Heart left ventricle (tissue), 16 donors: ENCODE measurements at regions not wholly inside any gene's neighbourhood (a gene's known extent, or its start where the extent isn't known, plus 50 kb on each side); places are given as distances from the start of the nearest gene placed in this dataset.

Source experiments
- ATAC-seq, 4 donors: fragments of 200-7000 bp; cut with Tn5 transposase; one replicate each; pipeline ENCODE4 v1.9.1; 2020 to 2022; ENCODE audit warnings: moderate library complexity in 4 of 4, mild to moderate bottlenecking in 3 of 4, moderate number of reproducible peaks in 1 of 4
- DNase-seq, 5 donors: peaks; one replicate each; pipeline ENCODE4 v3.0.0-alpha.2; 2020
- H3K27ac ChIP-seq, 12 donors: fragments of 200-600 bp; sonication (generic) in 4 of 12; one replicate each; pipeline versions ENCODE4 v1.5.0 to v1.8.0; 2016 to 2022; ENCODE audit warnings: mild to moderate bottlenecking in 2 of 12
- H3K27me3 ChIP-seq, 9 donors: fragments of 200-600 bp; sonication (generic) in 2 of 9; one replicate each; pipeline versions ENCODE4 v1.5.1 to v1.8.0; 2016 to 2022; ENCODE audit warnings: mild to moderate bottlenecking in 3 of 9
- H3K36me3 ChIP-seq, 9 donors: fragments of 200-600 bp; sonication (generic) in 2 of 9; one replicate each; pipeline versions ENCODE4 v1.5.0 to v1.8.0; 2018 to 2022; ENCODE audit warnings: mild to moderate bottlenecking in 2 of 9
- H3K4me1 ChIP-seq, 12 donors: fragments of 200-600 bp; sonication (generic) in 4 of 12; one replicate each; pipeline versions ENCODE4 v1.5.0 to v1.8.0; 2016 to 2022; ENCODE audit warnings: mild to moderate bottlenecking in 3 of 12
- H3K4me3 ChIP-seq, 12 donors: fragments of 200-600 bp; sonication (generic) in 4 of 12; one replicate each; pipeline versions ENCODE4 v1.5.0 to v1.8.0; 2017 to 2022; ENCODE audit warnings: mild to moderate bottlenecking in 9 of 12, moderate library complexity in 4 of 12
- H3K9me3 ChIP-seq, 12 donors: fragments of 200-600 bp; sonication (generic) in 4 of 12; one replicate each; pipeline versions ENCODE4 v1.5.0 to v1.8.0; 2016 to 2022; ENCODE audit warnings: mild to moderate bottlenecking in 1 of 12
- POLR2A ChIP-seq, 2 donors: fragments of 450-650 bp; IDR thresholded peaks; one replicate each; pipeline ENCODE4 v1.6.1; 2017; ENCODE audit warnings: antibody characterized with exemption in 2 of 2, mild to moderate bottlenecking in 2 of 2, moderate library complexity in 2 of 2
- WGBS, 4 donors: extraction: QIAGEN DNeasy Blood & Tissue Kit in 2 of 4; methylation state at CpG; one replicate each; pipeline versions ENCODE4 v1.1.5 to v1.1.7; 2013 to 2018; 5-methylcytosine and 5-hydroxymethylcytosine counted together
- intact Hi-C, 10 donors: fragments of 100-400 bp; cut with DNase I; formaldehyde crosslinking; loops; one replicate each; pipeline versions ENCODE4 v1.11.1 to v1.14.2; 2022
- TF ChIP-seq, protein P1 (sequence below), 12 donors: fragments of 200-600 bp; sonication (generic) in 4 of 12; IDR thresholded peaks; one replicate each; pipeline versions ENCODE4 v1.5.0 to v1.8.0; 2018 to 2022; ENCODE audit warnings: antibody characterized with exemption in 12 of 12, mild to moderate bottlenecking in 5 of 12
- donor health status: ischemic (EF 13 %, LVEDD 7.1; RV severe dilation, severe dysfunction).
- donor health status: healthy with polysubstance abuse.
- donor health status: DM: no; HTN: yes; CAD: no.
- donor health status: DM: no; HTN: no; CAD: no.
- donor health status: ischemic (EF 25% LVEDD 6.9; RV normal size, moderate dysfunction).
- donor health status: ischemic (EF 25% LVEDD 5.7; RV mildly dilated, moderate dysfunction).
- donor health status: healthy.
- donor health status: DM: yes; HTN: yes; CAD: no.
- donor health status: ischemic (EF 35%, LVEDD 5.7; RV mildly dilated, moderate dysfunction).
- donor health status: nonischemic (EF 11% LVEDD 7.7; RV severe dilation, severe dysfunction).
- donor health status: DM: yes; HTN: yes; CAD: no.
- donor health status: PGD.
- donor health status: ischemic (EF 29% LVEDD 5.4; RV normal size, mild dysfunction).
- donor health status: nonischemic (EF 23%, LVEDD 6.1; RV moderate dilation, normal function).

DNA sequence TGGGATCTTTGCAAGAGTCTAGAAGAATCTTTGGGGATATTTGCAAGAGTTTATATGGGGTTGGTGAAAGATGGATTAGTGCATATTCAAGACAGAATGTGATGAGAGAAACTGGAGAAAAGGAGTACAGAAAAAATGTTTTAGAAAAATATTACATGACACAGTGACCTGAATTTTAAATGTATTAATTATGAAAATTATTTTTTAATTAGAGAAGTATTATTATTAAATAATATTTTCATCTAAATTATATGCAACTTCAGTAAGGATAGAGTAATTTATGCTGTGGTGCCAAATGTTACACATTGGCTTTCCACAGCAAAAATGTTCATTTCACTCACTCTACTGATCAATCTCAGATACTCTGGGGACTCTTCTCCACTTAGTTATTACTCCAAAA is 1442.8 kb upstream of the SLC39A10 start:
- Histone ChIP-seq H3K27ac (no peak overlapping the region), H3K4me1 (no peaks in the 10 kb centered on the region), H3K4me3 (no peak overlapping the region), H3K36me3 (no peaks in the 10 kb centered on the region), H3K27me3 (peaks cover 0 to 7% (median 0%) of the 10 kb centered on the region in 9 donors), H3K9me3 (peaks cover 0 to 3% (median 0%) of the 10 kb centered on the region in 12 donors)
- DNase-seq (no peak), ATAC-seq (no peak)
- intact Hi-C loops = no loop called here
- TF ChIP-seq POLR2A (IDR thresholded peaks at IDR 0.05) = no peak
- TF ChIP-seq, protein P1, sequence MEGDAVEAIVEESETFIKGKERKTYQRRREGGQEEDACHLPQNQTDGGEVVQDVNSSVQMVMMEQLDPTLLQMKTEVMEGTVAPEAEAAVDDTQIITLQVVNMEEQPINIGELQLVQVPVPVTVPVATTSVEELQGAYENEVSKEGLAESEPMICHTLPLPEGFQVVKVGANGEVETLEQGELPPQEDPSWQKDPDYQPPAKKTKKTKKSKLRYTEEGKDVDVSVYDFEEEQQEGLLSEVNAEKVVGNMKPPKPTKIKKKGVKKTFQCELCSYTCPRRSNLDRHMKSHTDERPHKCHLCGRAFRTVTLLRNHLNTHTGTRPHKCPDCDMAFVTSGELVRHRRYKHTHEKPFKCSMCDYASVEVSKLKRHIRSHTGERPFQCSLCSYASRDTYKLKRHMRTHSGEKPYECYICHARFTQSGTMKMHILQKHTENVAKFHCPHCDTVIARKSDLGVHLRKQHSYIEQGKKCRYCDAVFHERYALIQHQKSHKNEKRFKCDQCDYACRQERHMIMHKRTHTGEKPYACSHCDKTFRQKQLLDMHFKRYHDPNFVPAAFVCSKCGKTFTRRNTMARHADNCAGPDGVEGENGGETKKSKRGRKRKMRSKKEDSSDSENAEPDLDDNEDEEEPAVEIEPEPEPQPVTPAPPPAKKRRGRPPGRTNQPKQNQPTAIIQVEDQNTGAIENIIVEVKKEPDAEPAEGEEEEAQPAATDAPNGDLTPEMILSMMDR (IDR thresholded peaks at IDR 0.05) = no peak

DNA sequence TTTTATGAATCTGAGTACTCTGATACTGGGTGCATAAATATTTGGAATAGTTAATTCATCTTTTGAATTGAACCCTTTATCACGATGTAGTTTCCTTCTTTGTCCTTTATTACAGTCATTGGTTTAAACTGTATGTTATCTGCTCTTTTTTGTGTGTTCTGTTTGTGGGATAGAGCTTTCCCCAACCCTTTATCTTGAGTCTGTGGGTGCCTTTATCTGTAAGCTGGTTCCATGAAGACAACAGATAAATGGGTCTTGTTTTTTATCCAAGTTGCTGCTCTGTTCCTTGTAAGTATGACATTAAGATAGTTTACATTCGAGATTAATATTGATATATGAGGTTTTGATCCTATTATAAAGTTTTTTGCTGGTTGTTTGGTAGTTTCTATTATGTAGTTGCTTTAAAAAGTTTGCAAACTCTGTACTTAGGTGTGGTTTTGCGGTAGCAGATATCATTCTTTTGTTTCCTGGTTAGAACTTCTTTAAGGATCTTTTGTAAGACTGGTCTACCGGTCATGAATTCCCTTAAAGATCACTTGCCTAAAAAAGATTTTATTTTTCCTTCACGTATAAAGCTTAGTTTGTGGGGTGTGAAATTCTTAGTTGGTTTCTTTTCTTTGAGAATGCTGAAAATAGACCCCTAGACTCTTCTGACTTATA is 1451.3 kb upstream of the SLC39A10 start:
- peaks cover 0 to 37% (median 0%) of the 10 kb centered on the region in 12 donors for H3K9me3 ChIP-seq
- ATAC-seq = no peak

DNA sequence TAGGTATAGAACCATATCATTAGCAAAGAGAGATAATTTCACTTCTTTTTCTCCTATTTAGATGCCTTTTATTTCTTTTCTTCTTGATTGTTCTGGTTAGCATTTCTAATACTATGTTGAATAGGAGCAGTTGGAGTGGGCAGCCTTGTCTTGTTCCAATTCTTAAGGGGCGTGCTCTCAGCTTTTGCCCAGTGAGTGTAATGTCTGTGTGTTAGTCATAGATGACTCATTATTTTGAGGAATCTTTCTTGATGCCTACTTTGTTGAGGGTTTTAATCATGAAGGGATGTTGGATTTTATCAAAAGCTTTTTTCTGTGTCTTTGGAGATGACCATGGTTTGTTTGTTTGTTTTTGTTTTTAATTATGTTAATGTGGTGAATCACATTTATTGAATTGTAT is 1453.1 kb upstream of the SLC39A10 start:
- intact Hi-C loops = no loop called here
- H3K4me1 ChIP-seq = no peaks in the 10 kb centered on the region
- H3K27me3 ChIP-seq = no peaks in the 10 kb centered on the region
- no peak overlapping the region for H3K27ac ChIP-seq
- 50 to 72% (median 58%) methylated on average over 1 of the region's 1 CpG for WGBS, 4 donors
- H3K9me3 ChIP-seq = peaks cover 0 to 44% (median 0%) of the 10 kb centered on the region in 12 donors
- no peaks in the 10 kb centered on the region for H3K36me3 ChIP-seq
- DNase-seq (no peak), ATAC-seq (no peak)
- TF ChIP-seq POLR2A (IDR thresholded peaks at IDR 0.05) = no peak
- TF ChIP-seq, protein P1 (IDR thresholded peaks at IDR 0.05) = no peak
- no peak overlapping the region for H3K4me3 ChIP-seq

More for the DNA sequence above, 1451.3 kb upstream of the SLC39A10 start:
- no peak for DNase-seq
- no peak for TF ChIP-seq POLR2A (IDR thresholded peaks at IDR 0.05)
- TF ChIP-seq, protein P1 (IDR thresholded peaks at IDR 0.05) = no peak
- intact Hi-C loops = no loop called here
- H3K4me1 ChIP-seq = no peaks in the 10 kb centered on the region
- H3K27ac ChIP-seq = no peak overlapping the region
- no peak overlapping the region for H3K4me3 ChIP-seq
- no peaks in the 10 kb centered on the region for H3K36me3 ChIP-seq
- no peaks in the 10 kb centered on the region for H3K27me3 ChIP-seq
- whole genome bisulfite sequencing, 4 donors = 69 to 72% (median 70%) methylated on average over 5 of the region's 5 CpGs

- intact Hi-C loops = no loop called here
- peaks cover 0 to 9% (median 0%) of the 10 kb centered on the region in 12 donors for H3K9me3 ChIP-seq
These were observed 1474.1 kb upstream of the SLC39A10 start for GRCh38 chr2:194182888-194183287.

More at GRCh38 chr2:194182888-194183287, 1474.1 kb upstream of the SLC39A10 start:
- H3K27me3 ChIP-seq = no peaks in the 10 kb centered on the region
- 17 to 26% (median 19%) methylated on average over 2 of the region's 2 CpGs for WGBS, 4 donors
- H3K4me1 ChIP-seq = no peaks in the 10 kb centered on the region
- no peaks in the 10 kb centered on the region for H3K36me3 ChIP-seq
- no peak overlapping the region for H3K27ac ChIP-seq
- no peak overlapping the region for H3K4me3 ChIP-seq
- ATAC-seq = no peak
- DNase-seq = no peak
- TF ChIP-seq POLR2A (IDR thresholded peaks at IDR 0.05) = no peak
- TF ChIP-seq, protein P1 (IDR thresholded peaks at IDR 0.05) = no peak
